ENCODE measurements at regions not wholly inside any gene's neighbourhood (a gene's known extent, or its start where the extent isn't known, plus 50 kb on each side); places are given as distances from the start of the nearest gene placed in this dataset.

DNA sequence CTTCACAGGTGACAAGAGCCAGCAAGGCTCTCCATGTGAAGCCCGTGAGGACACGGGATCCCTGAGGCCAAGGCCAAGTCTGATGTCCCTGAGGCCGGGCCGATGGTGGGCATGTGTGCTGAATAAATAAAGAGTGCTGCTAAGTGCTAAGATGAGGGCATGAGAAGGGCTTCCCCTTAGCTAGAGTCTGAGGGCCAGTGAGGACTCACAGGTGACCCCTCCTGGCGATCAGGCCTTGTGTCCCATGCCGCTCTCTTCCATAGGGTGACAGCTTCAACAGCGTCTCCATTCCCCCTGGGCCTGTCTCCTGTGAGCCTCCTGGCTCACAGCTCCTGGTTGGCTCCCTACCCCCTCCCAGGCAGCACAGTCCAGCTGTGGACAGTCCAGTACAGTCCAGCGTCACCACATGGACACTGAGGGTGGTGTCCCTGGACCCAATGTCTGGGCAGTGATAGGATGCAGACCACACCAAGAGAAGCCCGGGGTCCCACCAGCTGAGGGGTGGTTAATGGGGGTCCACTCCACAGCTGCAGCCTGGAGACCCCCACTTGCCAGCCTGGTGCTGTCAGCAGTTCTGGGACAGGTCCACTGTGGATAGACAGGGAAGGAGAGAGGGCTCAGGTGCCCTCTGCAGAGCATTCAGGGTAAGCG lies 1033.2 kb downstream of the TBC1D22A start:
- DNase-seq (ENCODE audit: insufficient read length, low spot score), result no peak
- no peak for FAIRE-seq
- TF ChIP-seq, protein P1, sequence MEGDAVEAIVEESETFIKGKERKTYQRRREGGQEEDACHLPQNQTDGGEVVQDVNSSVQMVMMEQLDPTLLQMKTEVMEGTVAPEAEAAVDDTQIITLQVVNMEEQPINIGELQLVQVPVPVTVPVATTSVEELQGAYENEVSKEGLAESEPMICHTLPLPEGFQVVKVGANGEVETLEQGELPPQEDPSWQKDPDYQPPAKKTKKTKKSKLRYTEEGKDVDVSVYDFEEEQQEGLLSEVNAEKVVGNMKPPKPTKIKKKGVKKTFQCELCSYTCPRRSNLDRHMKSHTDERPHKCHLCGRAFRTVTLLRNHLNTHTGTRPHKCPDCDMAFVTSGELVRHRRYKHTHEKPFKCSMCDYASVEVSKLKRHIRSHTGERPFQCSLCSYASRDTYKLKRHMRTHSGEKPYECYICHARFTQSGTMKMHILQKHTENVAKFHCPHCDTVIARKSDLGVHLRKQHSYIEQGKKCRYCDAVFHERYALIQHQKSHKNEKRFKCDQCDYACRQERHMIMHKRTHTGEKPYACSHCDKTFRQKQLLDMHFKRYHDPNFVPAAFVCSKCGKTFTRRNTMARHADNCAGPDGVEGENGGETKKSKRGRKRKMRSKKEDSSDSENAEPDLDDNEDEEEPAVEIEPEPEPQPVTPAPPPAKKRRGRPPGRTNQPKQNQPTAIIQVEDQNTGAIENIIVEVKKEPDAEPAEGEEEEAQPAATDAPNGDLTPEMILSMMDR (IDR thresholded peaks at IDR 0.05; ENCODE audit: insufficient read depth, missing control alignments), result no peak

- TF ChIP-seq, protein P1 (IDR thresholded peaks at IDR 0.05; ENCODE audit: insufficient read depth, missing control alignments), result no peak
- no peak for FAIRE-seq
- no peak for DNase-seq (ENCODE audit: insufficient read length, low spot score)
Measured at GRCh38 chr22:47794851-47795250, 1032.4 kb downstream of the TBC1D22A start.

GRCh38 chr22:47793304-47794101 lies 1031.1 kb downstream of the TBC1D22A start:
- DNase-seq (ENCODE audit: insufficient read length, low spot score) (no peak), FAIRE-seq (no peak)
- TF ChIP-seq, protein P1 (IDR thresholded peaks at IDR 0.05; ENCODE audit: insufficient read depth, missing control alignments), result no peak

GRCh38 chr22:47789171-47789570 lies 1026.7 kb downstream of the TBC1D22A start:
- DNase-seq (ENCODE audit: insufficient read length, low spot score), result no peak
- no peak for FAIRE-seq
- TF ChIP-seq, protein P1 (IDR thresholded peaks at IDR 0.05; ENCODE audit: insufficient read depth, missing control alignments), result no peak

GRCh38 chr22:47788461-47788860 lies 1026.0 kb downstream of the TBC1D22A start:
- FAIRE-seq, result no peak
- DNase-seq (ENCODE audit: insufficient read length, low spot score), result no peak
- TF ChIP-seq, protein P1 (IDR thresholded peaks at IDR 0.05; ENCODE audit: insufficient read depth, missing control alignments), result no peak

GRCh38 chr22:47787501-47788227 lies 1025.2 kb downstream of the TBC1D22A start:
- DNase-seq (ENCODE audit: insufficient read length, low spot score) (no peak), FAIRE-seq (no peak)
- TF ChIP-seq, protein P1 (IDR thresholded peaks at IDR 0.05; ENCODE audit: insufficient read depth, missing control alignments), result no peak

Data from D721Med (cell line).